ENCODE measurements at regions not wholly inside any gene's neighbourhood (a gene's known extent, or its start where the extent isn't known, plus 50 kb on each side); places are given as distances from the start of the nearest gene placed in this dataset.

DNA sequence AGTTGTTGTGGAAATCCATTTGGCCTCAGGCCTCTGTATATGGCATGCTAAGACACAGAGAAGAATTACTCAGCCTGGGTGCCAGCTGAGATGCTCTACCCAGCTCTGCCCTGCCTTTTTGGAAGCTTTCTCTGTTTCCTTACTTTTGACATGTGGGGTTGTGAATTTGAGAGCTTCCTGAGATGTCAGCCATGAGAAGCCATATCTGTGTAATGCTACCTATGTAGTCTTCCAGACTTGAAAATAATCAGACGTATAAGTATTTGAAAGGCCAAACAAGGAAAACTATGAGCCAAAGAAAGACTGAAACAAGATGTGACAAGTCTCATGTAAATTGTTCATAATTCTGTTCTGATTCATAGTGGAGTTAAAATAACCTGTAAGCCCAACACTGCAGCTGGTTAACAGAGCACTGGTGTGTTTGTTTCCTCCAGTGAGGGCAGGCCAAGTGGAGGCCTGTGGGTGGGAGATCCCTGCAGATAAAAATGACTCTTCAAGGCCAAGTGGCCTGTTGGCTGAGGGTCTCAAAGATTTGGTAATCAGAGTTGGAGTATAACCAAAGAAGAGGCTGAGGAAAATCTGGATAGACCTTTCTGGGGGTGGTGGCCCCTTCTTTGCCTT lies 94.0 kb downstream of the TMX1 start:
- H3K4me3 ChIP-seq (ENCODE audit: low read depth, low read length), result no peak overlapping the region
- TF ChIP-seq, protein P1, sequence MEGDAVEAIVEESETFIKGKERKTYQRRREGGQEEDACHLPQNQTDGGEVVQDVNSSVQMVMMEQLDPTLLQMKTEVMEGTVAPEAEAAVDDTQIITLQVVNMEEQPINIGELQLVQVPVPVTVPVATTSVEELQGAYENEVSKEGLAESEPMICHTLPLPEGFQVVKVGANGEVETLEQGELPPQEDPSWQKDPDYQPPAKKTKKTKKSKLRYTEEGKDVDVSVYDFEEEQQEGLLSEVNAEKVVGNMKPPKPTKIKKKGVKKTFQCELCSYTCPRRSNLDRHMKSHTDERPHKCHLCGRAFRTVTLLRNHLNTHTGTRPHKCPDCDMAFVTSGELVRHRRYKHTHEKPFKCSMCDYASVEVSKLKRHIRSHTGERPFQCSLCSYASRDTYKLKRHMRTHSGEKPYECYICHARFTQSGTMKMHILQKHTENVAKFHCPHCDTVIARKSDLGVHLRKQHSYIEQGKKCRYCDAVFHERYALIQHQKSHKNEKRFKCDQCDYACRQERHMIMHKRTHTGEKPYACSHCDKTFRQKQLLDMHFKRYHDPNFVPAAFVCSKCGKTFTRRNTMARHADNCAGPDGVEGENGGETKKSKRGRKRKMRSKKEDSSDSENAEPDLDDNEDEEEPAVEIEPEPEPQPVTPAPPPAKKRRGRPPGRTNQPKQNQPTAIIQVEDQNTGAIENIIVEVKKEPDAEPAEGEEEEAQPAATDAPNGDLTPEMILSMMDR (IDR thresholded peaks at IDR 0.05; ENCODE audit: borderline replicate concordance, insufficient read depth, low read depth, low read length), result no peak

DNA sequence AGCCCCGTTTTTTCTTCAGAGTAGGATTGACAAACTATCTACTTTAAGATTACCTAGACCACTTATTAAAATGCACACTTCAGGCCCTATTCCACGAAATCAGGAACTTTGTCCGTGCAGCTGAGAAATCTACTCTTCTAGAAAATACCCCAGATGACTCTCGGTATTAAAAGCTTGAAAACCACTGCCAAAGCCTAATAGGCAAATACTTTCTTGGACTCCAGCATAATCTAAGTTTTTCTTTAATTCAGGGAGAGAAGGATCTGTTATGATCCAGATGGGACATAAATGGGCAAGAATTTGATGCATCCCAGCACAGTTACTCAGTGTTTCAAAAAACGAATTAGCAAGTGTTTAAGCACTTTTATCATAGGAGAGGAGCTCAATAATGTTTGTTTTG lies 94.5 kb downstream of the TMX1 start:
- H3K4me3 ChIP-seq (ENCODE audit: low read depth, low read length), result no peak overlapping the region
- TF ChIP-seq, protein P1 (IDR thresholded peaks at IDR 0.05; ENCODE audit: borderline replicate concordance, insufficient read depth, low read depth, low read length), result no peak

DNA sequence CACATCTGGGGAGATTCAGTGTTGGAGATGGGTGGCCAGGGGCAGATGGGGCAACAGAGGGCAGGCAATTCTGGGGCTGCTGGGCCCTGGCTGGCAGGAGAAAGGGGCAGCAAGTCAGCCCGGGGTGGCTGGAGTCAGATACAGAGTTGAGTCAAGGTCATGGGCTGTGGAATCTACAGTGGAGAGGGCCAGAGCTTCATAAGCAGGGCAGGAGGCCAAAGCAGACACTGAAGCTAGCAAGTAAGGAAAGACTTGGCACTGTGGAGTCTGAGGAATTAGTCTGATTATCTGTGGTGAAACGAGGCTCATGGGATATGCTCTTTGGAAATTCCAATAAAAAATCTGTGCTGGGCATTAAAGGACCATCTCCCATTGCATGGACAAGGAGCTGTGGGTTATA lies 95.5 kb downstream of the TMX1 start:
- TF ChIP-seq, protein P1 (IDR thresholded peaks at IDR 0.05; ENCODE audit: borderline replicate concordance, insufficient read depth, low read depth, low read length), result no peak
- H3K4me3 ChIP-seq (ENCODE audit: low read depth, low read length), result no peak overlapping the region

DNA sequence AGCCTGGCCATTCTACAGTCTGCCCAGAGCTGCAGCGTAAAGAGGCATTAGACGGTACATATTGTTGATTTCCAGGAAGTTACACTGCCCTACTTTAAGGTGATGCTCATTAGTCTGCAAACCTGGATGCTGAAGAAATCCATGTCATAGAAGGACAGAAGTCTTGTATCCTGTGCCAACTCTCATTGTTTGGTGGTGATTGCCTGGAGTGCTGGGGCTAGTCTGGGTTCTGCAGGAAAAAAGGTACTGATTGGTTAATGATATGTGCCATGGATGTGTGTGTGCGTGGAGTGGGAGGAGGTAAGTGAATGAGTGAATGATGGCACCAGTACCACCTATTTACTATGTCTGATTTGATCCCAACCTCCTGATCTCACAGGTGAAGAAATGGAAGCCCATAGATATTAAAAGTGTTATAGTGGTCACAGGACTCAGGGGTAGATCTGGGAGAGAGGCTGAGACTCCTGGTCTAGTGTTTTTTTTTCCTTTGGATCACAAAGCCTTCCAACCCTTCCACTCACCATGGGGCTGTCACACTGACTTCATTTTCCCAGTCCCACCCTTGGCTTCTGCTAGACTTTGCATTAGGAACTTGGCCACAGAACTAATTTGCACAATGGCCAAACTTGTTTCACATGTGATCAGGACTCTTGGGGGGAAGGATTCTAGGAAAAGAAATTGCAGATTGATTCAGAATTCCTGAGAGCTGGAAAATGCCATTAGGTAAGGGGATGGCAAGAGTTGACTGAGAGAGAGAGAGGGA lies 96.1 kb downstream of the TMX1 start:
- H3K4me3 ChIP-seq (ENCODE audit: low read depth, low read length), result no peak overlapping the region
- TF ChIP-seq, protein P1 (IDR thresholded peaks at IDR 0.05; ENCODE audit: borderline replicate concordance, insufficient read depth, low read depth, low read length), result no peak

GRCh38 chr14:51336734-51337133 lies 96.7 kb downstream of the TMX1 start:
- H3K4me3 ChIP-seq (ENCODE audit: low read depth, low read length), result no peak overlapping the region
- TF ChIP-seq, protein P1 (IDR thresholded peaks at IDR 0.05; ENCODE audit: borderline replicate concordance, insufficient read depth, low read depth, low read length), result no peak

DNA sequence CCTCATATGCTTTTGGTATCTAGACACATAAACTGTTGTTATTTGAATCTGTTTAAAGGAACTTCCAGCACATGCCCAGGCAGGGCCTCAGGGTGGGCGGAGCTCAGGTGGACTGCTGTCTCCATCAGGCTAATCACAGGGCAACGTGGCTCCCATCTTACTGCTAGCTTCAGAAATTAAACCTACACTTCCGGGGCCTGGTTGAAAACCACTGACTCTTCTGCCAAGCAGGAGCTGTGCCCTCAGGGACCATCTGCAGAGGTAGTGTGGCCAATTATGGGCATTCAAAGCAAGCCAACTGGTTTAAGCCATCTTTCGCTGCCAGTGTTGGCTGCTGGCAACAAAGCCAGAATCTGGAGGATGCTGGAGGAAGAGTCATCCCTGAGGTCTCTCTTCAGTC lies 97.5 kb downstream of the TMX1 start:
- H3K4me3 ChIP-seq (ENCODE audit: low read depth, low read length), result no peak overlapping the region
- TF ChIP-seq, protein P1 (IDR thresholded peaks at IDR 0.05; ENCODE audit: borderline replicate concordance, insufficient read depth, low read depth, low read length), result no peak

- TF ChIP-seq, protein P1 (IDR thresholded peaks at IDR 0.05; ENCODE audit: borderline replicate concordance, insufficient read depth, low read depth, low read length), result no peak
- H3K4me3 ChIP-seq (ENCODE audit: low read depth, low read length), result no peak overlapping the region
Measured at GRCh38 chr14:51341338-51341737, 101.3 kb downstream of the TMX1 start.

Data from GM12875 (cell line).